ENCODE measurements at regions not wholly inside any gene's neighbourhood (a gene's known extent, or its start where the extent isn't known, plus 50 kb on each side); places are given as distances from the start of the nearest gene placed in this dataset.

DNA sequence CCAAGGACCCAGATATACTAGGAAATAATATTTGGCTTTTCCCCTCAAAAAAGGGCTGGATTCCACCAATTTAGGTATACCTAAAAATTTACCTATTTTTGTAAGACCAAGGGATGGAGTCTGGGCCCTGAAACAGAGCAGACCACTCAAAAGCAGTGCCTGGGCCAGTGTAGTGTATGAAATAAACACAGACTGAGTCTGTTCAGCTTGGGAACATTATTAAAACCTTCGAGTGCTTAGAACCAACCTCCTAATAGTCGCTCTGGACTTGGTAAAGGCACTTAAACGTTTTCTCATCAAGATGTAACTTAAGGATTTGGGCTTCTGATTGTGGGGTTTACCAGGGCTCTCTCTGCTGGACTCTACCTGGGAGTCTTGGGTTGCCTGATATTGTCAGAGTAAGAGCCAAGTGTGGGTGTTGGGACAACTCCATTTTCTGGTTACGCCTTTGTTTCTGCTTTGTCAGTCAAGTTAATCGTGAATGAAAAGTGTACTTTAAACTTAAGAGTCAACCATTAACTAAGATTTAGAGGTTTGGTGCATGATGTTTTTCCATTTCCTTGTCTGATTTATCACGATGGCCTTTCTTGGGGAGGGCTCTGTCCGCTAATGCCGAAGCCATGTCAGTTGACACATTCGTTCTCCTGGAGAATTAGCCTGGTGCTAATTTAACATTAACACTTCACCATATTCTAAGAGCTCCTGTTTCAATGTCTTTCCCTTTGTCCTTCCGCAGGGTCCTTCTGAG, 221.0 kb upstream of the TPM1 start:
- DNase-seq, result no peak

GRCh38 chr15:62822228-62822627, 220.3 kb upstream of the TPM1 start:
- DNase-seq, result no peak

- no peak for DNase-seq
These were observed 219.0 kb upstream of the TPM1 start for GRCh38 chr15:62823561-62823960.

DNA sequence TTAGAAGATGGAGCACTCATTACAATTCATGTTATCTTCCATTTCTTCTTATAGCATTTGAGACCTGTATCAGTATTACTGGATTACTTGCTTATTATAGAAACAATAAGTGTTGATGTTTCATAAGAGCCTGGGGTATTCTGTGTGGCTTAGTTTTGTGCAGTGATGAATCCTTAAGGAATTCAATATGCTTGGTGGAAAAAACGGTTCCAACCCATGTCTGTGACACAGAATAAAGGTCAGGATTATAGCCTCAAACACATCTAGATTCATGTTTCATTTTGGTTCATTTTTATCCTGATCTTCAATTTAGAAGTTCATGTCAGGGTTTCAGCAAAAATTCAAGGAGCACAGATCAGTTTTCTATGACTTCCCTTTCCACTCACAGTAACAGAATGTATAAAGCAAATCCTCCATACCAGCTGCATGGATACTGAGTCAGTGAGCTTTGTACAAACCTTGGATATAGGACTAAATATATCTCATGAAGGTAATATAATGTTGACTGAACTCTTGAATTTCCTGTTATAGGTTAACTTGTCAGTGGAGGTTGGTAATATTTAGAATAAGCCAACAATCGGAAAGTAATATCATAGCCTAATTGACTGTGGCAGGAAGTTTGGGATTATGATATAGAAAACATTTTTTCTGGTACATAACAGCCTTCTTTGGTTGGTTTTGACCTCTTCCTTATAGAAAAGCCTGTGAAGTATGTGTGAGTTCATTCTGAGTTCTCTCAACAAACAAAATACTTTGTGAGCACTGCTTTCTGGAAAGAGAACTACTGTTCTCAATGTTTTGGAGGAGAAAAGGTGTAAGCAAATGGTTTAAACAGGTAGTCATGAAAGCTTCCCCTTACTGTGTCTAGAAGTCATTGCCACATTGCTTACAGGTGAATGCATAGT, 218.2 kb upstream of the TPM1 start:
- DNase-seq, result no peak

DNA sequence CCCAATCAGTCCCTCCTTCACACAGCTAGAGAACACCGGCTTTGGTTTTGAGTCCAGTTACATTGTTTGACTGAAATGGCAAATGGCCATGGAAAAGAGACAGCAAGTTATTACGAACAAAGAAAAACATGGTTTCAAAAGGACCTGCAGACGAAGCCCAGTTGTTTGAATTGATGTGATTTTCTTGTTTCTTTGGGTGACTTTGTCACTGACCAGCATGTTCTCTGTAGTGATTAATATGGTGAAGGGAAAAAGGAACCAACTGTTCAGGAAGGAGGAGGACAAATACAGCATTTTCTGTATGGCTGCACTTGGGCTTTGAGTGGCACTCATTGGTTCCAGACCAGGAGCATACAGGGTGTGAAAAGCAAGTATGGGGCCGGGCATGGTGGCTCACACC, 217.4 kb upstream of the TPM1 start:
- DNase-seq, result no peak

DNA sequence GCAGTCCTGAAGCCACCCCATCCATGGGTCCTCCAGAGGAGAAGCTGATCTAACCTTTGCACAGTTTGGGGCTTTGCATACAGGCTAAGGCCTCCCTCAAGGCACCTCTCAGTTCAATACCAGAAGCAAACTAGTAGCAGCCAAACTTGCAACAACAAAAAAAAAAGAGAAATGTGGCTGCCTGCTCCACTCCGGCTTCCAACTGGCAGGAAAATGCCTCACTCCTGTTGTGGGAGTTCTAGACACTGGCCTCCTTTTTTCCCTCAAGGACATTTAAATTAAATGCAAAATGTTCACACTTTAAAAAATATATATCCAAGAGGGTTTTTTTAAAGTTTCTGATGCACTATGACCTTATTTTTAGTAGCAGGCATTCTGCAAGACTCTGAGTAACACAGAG, 216.0 kb upstream of the TPM1 start:
- DNase-seq, result no peak

DNA sequence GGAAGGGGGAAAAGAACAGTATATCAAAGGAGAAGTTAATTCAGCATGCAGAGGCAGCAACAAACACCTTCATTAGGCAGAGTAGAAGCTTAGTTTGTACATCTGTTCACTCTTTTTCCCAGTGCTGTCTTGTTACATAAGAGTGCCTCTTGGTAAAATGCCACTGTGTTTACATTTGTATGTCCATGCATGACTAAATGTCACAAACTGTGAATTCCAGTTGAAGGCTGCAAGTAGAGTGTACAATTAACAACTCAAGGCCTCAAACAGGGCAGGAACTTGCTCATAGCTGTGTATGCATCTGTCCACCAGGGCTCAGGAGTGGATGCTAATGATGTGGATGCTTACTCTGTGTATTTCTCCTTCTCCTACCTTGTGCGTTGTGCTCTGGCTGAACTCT, 214.2 kb upstream of the TPM1 start:
- no peak for DNase-seq

DNA sequence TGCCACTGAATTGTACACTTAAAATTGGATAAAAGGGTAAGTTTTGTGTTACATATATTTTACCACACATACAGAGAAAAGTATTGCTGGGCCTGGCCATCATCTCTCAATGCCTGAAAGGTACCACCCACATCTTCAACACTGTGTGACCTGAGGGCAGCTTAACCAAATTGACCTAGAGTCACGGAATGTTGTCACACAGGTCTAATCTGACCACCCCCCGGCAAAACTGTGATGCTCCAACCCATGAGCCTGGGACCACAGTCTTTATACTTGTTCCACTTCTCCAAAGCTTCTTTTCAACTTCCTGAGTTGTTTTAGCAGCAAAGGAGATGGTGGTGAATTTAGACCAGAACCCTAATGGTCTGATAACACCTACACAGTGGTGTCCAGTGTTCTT, 210.3 kb upstream of the TPM1 start:
- DNase-seq, result no peak

DNA sequence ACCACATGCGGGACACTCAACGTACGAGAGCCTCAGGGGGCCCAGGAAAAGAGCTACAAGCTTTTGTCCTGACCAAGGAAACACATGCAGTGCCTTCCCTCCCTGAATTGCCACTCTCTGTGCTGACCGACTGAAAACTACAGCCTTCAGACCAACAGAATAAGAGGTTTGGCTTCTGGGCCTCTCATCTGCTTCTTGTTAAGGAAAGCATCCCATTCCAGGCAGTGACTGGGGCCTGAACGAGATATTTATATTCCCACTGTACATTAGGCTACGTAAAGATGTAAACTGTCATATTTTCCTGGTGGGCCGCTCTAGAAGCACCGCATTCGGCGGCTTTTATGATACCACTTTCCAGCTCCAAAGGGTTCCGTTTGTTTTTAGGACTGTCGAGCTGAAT, 208.9 kb upstream of the TPM1 start:
- no peak for DNase-seq

DNA sequence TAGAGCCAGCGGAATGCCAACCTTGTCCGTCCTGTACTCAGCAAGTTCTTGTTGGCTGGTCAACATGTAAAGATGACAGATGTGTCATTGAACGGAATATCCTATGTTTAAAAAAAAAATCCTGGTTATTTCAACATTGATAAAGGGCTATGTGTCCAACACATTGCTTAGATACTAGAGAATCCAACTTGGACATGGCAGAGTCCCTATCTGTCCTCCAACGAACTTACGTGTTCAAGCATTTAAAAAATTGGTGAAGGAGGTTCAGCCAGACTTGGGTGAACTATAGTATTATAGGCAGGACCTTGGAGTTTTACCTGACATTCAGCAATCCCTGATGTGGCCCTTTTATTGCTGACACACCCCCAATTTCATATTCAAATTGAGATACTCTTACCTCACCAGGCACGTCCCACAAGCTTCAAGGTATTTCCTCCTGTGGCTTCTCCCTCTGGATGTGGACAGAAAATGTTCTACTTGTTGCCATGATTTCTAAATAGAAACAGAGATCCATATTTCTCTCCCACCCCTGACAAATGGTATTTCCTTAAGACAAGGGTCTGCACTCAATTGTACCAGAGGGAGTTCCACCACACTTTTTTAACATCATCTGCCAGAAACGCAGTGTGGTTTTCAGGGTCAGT, 207.7 kb upstream of the TPM1 start:
- DNase-seq, result no peak

DNA sequence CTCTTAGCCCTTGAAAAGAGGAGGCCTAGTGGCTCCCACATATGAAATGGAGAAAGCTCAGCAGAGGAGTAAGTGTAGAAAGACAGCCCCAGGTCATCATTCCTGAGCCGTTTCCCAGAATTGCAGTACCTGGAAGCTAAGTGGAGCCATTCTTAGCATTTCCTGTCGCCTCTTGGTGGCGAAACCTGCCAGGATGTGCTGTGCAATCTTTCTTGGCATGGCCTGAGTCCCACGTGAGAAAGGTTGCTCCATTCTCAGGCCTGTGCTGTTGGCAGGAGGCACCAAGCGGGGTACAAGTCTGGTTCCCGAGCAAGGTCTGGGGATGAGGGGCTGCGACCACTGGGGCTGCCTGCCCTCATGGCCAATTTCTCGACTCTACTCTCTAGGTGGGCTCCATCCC, 207.2 kb upstream of the TPM1 start:
- DNase-seq, result no peak

- no peak for DNase-seq
These were observed 206.8 kb upstream of the TPM1 start for GRCh38 chr15:62835762-62836161.

- no peak for DNase-seq
These were observed 201.8 kb upstream of the TPM1 start for GRCh38 chr15:62840526-62841268.

DNA sequence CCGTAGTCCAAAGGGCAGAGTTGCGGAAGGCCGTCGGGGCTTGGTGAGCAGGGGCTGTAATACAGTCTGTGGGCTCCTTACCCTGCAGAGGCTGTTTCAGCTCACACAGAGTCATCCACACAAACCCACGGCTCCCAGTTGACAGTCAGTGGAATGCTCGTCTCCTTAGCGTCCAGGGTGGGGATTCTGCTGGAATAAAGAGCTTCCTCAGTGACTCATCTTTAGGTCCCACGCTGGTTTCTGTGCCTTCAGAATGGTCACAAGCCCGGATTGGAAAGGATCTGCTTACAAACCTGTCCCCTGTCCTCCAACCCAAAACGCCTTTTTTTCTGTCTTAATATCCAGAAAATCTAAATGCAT, 201.3 kb upstream of the TPM1 start:
- DNase-seq, result no peak

DNA sequence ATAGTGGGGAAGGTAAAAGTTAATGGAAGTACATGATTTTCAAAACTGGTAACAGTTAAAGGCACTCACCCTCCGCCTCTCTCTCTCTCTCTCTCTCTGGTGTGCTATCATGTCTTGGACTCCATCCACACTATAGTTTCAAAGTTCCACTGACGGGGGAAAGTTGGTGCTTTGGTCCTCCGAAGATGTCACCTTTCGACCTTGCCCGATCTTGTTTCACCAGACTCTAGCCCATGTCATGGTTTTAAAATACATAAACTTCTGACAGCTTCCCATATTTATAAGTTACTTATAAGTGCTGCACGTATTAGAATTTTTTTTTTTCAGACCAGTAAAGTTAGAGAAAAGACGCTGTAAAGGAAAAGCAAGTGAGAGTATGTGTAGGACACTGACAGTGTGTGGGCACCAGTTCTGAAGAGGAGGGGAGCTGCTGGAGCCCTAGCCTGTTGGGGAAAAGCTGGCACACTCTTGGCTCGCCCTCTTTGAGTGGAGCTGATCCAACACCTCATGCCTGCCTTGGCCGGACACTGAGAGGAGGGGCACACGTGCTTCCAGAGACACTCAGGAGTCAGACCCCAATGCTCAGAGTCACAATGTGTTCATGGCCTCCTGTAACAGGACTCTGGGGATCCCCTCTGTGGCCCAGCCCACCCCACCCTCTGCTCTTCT, 200.5 kb upstream of the TPM1 start:
- DNase-seq, result no peak

DNA sequence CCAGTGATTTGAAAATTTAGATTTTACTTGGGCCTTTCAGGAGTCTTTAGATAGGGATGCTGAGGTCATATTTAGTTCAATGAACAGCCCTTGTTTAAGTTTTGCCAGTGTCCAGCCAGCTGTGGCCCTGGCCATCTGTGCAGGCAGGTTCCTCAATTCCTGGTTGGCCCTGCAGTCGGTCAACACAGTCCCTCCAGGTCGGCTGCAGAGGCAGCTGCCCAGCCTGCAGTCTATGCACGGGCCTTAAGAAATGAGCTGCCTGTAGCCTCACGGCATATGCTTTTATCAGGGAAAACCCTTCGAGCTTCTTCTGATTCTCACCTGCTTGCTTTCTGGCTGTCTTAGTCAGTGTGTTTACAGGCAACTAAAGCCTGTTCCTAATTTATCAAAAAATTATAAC, 199.2 kb upstream of the TPM1 start:
- no peak for DNase-seq

DNA sequence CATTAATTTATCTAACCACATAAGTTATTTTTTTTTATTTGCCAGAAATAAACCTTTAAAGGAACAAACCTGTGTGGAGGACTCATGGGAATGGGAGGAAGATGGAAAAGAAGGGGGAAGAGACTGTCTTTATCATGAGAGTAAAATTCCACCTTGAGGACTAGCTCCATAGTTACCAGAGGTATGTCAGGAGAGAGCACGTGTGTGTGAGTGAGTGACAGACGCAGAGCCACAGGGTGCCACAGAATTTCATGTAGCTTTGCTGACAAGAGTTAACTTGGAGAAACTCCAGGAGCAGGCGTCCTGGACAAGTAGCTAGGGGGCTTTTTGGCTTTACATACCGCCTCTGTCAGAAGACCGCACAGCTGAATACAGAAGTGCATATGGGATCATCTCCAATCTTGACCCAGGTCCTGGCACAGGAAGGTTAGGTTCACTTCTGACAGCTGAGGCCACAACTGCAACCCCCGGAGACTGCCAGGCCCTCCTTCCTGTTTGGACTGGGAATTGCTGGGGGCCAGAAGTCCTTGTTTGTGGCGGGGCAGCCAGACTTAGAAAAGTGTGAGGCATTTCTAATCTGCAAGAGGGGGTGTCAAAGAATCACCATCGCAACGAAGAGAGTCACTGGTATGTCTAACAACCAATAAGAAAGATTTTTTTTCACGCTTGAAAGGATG, 197.8 kb upstream of the TPM1 start:
- no peak for DNase-seq

DNA sequence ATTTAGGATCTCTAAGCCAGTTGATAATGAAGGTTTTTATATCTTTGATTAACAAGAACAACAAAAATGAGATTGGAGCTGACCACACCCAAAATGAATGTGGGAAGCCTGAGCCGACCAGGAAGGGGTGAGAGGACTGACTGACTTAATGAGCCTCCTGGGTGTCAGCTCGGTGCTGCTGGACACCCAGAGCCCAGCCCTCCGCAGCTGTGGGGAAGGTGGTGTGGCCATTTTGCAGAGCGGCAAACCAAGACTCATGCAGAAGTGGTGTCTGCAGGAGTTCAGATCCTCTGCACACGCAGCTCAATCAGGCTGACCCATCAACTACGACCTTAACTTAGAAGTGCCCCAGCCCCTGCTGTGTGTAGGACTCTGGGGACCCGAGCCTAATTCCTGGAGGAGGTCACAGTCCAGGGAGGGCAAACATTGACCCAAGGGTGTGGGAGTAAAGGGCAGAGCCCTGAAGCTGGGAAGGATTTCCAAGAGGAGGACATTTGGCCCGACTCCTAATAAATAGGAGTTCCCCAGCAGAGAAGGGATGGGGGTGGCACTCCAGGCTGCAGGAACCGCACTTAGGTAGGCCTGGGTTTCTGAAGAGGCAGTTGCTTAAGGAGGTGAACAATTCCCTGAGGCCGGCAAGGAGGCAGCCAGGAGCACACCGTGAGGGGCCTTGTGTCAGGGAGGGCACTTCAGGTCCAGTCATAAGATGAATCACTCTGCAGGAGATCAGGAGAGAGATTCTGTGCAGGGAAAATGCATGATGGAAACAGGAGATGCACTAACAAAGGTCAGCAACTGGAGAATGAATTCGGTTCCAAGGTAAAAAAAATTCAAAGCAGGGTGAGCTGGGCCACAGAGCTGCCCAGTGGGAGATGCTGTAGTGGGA, 197.1 kb upstream of the TPM1 start:
- DNase-seq, result no peak

- no peak for DNase-seq
These were observed 196.3 kb upstream of the TPM1 start for GRCh38 chr15:62846131-62846804.

- DNase-seq, result no peak
These were observed 195.6 kb upstream of the TPM1 start for GRCh38 chr15:62846805-62847495.

Measured in OCI-M1 (cell line).